H9 (cell line): ENCODE measurements at regions not wholly inside any gene's neighbourhood (a gene's known extent, or its start where the extent isn't known, plus 50 kb on each side); places are given as distances from the start of the nearest gene placed in this dataset.
A peak's percentile ranks its signal among the peaks of the same experiment; 100 is the strongest.
"Not testable (repeated sequence)": the region's sequence is repeated elsewhere in the genome, so short reads cannot be mapped to it uniquely, and the experiment has no call there.

ENCODE experiments used
- DNase-seq: peaks from one replicate; pipeline ENCODE4 v3.0.0-alpha.2; 2017
- H2AFZ ChIP-seq: one replicate; pipeline ENCODE4 v1.6.1; 2013; ENCODE audit warnings: mild to moderate bottlenecking, low read length, control low read depth, moderate library complexity
- H2AK5ac ChIP-seq: 2 replicates; pipeline ENCODE4 v1.6.1; 2013; ENCODE audit warnings: low read length, control low read depth, mixed read lengths; ENCODE audit not compliant: insufficient read length
- H2BK120ac ChIP-seq: one replicate; pipeline ENCODE4 v1.6.1; 2013; ENCODE audit warnings: low read depth, mild to moderate bottlenecking, low read length, control low read depth, inconsistent platforms; ENCODE audit not compliant: poor library complexity, severe bottlenecking
- H2BK12ac ChIP-seq: 2 replicates; pipeline ENCODE4 v1.6.1; 2013; ENCODE audit warnings: low read length, control low read depth, mixed read lengths, low read depth; ENCODE audit not compliant: insufficient read length
- H2BK15ac ChIP-seq: 2 replicates; pipeline ENCODE4 v1.6.1; 2013; ENCODE audit warnings: low read depth, low read length, control low read depth
- H2BK20ac ChIP-seq: one replicate; pipeline ENCODE4 v1.6.1; 2013; ENCODE audit warnings: low read depth, mild to moderate bottlenecking, low read length, control low read depth, inconsistent platforms; ENCODE audit not compliant: poor library complexity, severe bottlenecking
- H2BK5ac ChIP-seq: 2 replicates; pipeline ENCODE4 v1.6.1; 2013; ENCODE audit warnings: low read length, control low read depth, mixed read lengths; ENCODE audit not compliant: insufficient read length
- H3K14ac ChIP-seq: 2 replicates; pipeline ENCODE4 v1.6.1; 2013; ENCODE audit warnings: low read length, control low read depth; ENCODE audit not compliant: insufficient read depth
- H3K18ac ChIP-seq: 2 replicates; pipeline ENCODE4 v1.6.1; 2013; ENCODE audit warnings: low read depth, mild to moderate bottlenecking, mixed read lengths, low read length, control low read depth; ENCODE audit not compliant: insufficient read length
- H3K23ac ChIP-seq: 2 replicates; pipeline ENCODE4 v1.6.1; 2013; ENCODE audit warnings: low read length, control low read depth, mixed read lengths, low read depth; ENCODE audit not compliant: insufficient read length
- H3K23me2 ChIP-seq: 2 replicates; pipeline ENCODE4 v1.6.1; 2013; ENCODE audit warnings: low read depth, mild to moderate bottlenecking, mixed read lengths, low read length, control low read depth; ENCODE audit not compliant: insufficient read length, poor library complexity, severe bottlenecking
- H3K27ac ChIP-seq: 2 replicates; pipeline ENCODE4 v1.5.1; 2013; ENCODE audit warnings: low read length, control low read depth, mixed read lengths, low read depth; ENCODE audit not compliant: insufficient read length
- H3K27me3 ChIP-seq: 2 replicates; pipeline ENCODE4 v1.6.1; 2013; ENCODE audit warnings: low read length, control low read depth, inconsistent platforms; ENCODE audit not compliant: insufficient read depth
- H3K4ac ChIP-seq: 2 replicates; pipeline ENCODE4 v1.6.1; 2013; ENCODE audit warnings: low read depth, mild to moderate bottlenecking, control low read depth, inconsistent platforms, low read length, moderate library complexity
- H3K4me1 ChIP-seq: 2 replicates; pipeline ENCODE4 v1.6.1; 2013; ENCODE audit warnings: low read length, control low read depth, inconsistent platforms; ENCODE audit not compliant: insufficient read depth
- H3K4me2 ChIP-seq: 2 replicates; pipeline ENCODE4 v1.6.1; 2013; ENCODE audit warnings: low read length, control low read depth, mixed read lengths; ENCODE audit not compliant: insufficient read length, insufficient read depth
- H3K56ac ChIP-seq: 2 replicates; pipeline ENCODE4 v1.6.1; 2013; ENCODE audit warnings: low read depth, mild to moderate bottlenecking, mixed read lengths, low read length, control low read depth; ENCODE audit not compliant: insufficient read length
- H3K79me1 ChIP-seq: 2 replicates; pipeline ENCODE4 v1.6.1; 2013; ENCODE audit warnings: low read depth, mild to moderate bottlenecking, moderate library complexity, low read length, control low read depth, inconsistent platforms; ENCODE audit not compliant: insufficient read depth, poor library complexity, severe bottlenecking
- H3K79me2 ChIP-seq: 2 replicates; pipeline ENCODE4 v1.6.1; 2013; ENCODE audit warnings: low read length, control low read depth, inconsistent platforms; ENCODE audit not compliant: insufficient read depth
- H3K9ac ChIP-seq: 2 replicates; pipeline ENCODE4 v1.6.1; 2013; ENCODE audit warnings: low read length, control low read depth, mixed read lengths; ENCODE audit not compliant: insufficient read length; ENCODE audit errors: extremely low read depth
- H3K9me3 ChIP-seq: one replicate; pipeline ENCODE4 v1.6.1; 2013; ENCODE audit warnings: low read depth, low read length, inconsistent platforms; ENCODE audit not compliant: control insufficient read depth
- H3T11ph ChIP-seq: one replicate; pipeline ENCODE4 v1.6.1; 2013; ENCODE audit warnings: mild to moderate bottlenecking, low read length, control low read depth, inconsistent platforms
- H4K20me1 ChIP-seq: one replicate; pipeline ENCODE4 v1.6.1; 2013; ENCODE audit not compliant: control insufficient read depth, insufficient read length, insufficient read depth
- H4K5ac ChIP-seq: 2 replicates; pipeline ENCODE4 v1.6.1; 2013; ENCODE audit warnings: low read depth, mild to moderate bottlenecking, mixed read lengths, low read length, control low read depth; ENCODE audit not compliant: insufficient read length
- H4K8ac ChIP-seq: replicated peaks from 2 replicates; pipeline ENCODE4 v1.6.1; 2013; ENCODE audit warnings: low read length, control low read depth, mixed read lengths, low read depth; ENCODE audit not compliant: insufficient read length
- H4K91ac ChIP-seq: 2 replicates; pipeline ENCODE4 v1.6.1; 2013; ENCODE audit warnings: low read depth, mild to moderate bottlenecking, moderate library complexity, mixed read lengths, low read length, control low read depth; ENCODE audit not compliant: insufficient read length
- H3K27ac Mint-ChIP-seq, 3 experiments: 2 replicates in 2 of 3; 3 replicates in 1 of 3; pipeline ENCODE4 v1.8.0; 2020 to 2021; ENCODE audit warnings: mixed read lengths in 3 of 3, mild to moderate bottlenecking in 1 of 3, moderate library complexity in 1 of 3
- H3K27me3 Mint-ChIP-seq: 2 replicates; pipeline ENCODE4 v1.8.0; 2021; ENCODE audit warnings: low read depth, mild to moderate bottlenecking, moderate library complexity, mixed read lengths
- H3K36me3 Mint-ChIP-seq, 3 experiments: 2 replicates in 2 of 3; 3 replicates in 1 of 3; pipeline ENCODE4 v1.8.0; 2020 to 2021; ENCODE audit warnings: low read depth in 3 of 3, mixed read lengths in 3 of 3; ENCODE audit not compliant: insufficient read depth in 1 of 3
- H3K4me1 Mint-ChIP-seq, 2 experiments: 2 replicates each; pipeline ENCODE4 v1.8.0; 2020; ENCODE audit warnings: mixed read lengths in 2 of 2
- H3K4me3 Mint-ChIP-seq, 2 experiments: 2 replicates in 1 of 2; 3 replicates in 1 of 2; pipeline ENCODE4 v1.8.0; 2020 to 2021; ENCODE audit warnings: mild to moderate bottlenecking in 2 of 2, mixed read lengths in 2 of 2, moderate library complexity in 1 of 2
- H3K9me3 Mint-ChIP-seq, 2 experiments: 2 replicates in 1 of 2; 3 replicates in 1 of 2; pipeline ENCODE4 v1.8.0; 2020; ENCODE audit warnings: mild to moderate bottlenecking in 2 of 2, mixed read lengths in 2 of 2, moderate library complexity in 1 of 2
- CTCF ChIP-seq: fragments of 200-600 bp; sonication (generic); conservative IDR thresholded peaks from 3 replicates; pipeline ENCODE4 v1.8.0; 2021; ENCODE audit warnings: antibody characterized with exemption, mild to moderate bottlenecking
- WGBS: extraction: QIAGEN DNeasy Blood & Tissue Kit; methylation state at CpG from one replicate; pipeline ENCODE4 v1.1.7; 2013; ENCODE audit warnings: missing lambda C conversion rate, low lambda C conversion rate, mixed read lengths; ENCODE audit not compliant: insufficient read length; ENCODE audit errors: extremely low coverage; 5-methylcytosine and 5-hydroxymethylcytosine counted together

GRCh38 chr14:70239802-70240201 is 51.1 kb upstream of the SLC8A3 start:
- Histone ChIP-seq H3K4me2 (no peak overlapping the region), H3K4ac (no peak overlapping the region), H2AFZ (no peak overlapping the region), H4K91ac (no peak overlapping the region), H3K14ac (no peak overlapping the region), H3K23ac (no peak overlapping the region), H4K20me1 (no peaks in the 10 kb centered on the region), H3K9ac (no peak overlapping the region), H2BK12ac (no peak overlapping the region), H4K8ac (no peak overlapping the region), H2BK15ac (no peak overlapping the region), H3K18ac (no peak overlapping the region), H3T11ph (no peak overlapping the region), H3K27me3 (no peaks in the 10 kb centered on the region), H2BK5ac (no peak overlapping the region), H3K4me1 (no peaks in the 10 kb centered on the region), H2BK20ac (no peak overlapping the region), H3K79me1 (no peaks in the 10 kb centered on the region), H3K56ac (no peak overlapping the region), H4K5ac (no peak overlapping the region), H2BK120ac (no peak overlapping the region), H2AK5ac (no peak overlapping the region), H3K27ac (no peak overlapping the region), H3K23me2 (no peaks in the 10 kb centered on the region), H3K79me2 (no peaks in the 10 kb centered on the region), H3K9me3 (no peaks in the 10 kb centered on the region)
- Mint-ChIP-seq H3K9me3 (peaks cover 6 to 10% of the 10 kb centered on the region in 2 experiments), H3K4me1 (peaks cover 13 to 20% of the 10 kb centered on the region in 2 experiments), H3K4me3 (no peak overlapping the region; a peak in 1 of 5 replicates), H3K36me3 (no peaks in the 10 kb centered on the region), H3K27me3 (peaks cover 56% of the 10 kb centered on the region), H3K27ac (0 out of 7 replicates have a peak overlapping the region, but pooled peaks of 1 of the 3 experiments have one; percentile 64)
- TF ChIP-seq CTCF: no peak
- WGBS: no CpG with 5 or more reads among the region's 3 CpGs
- no peak for DNase-seq

- H3K9me3 ChIP-seq, H3K27ac Mint-ChIP-seq, H3K27ac ChIP-seq: not testable (repeated sequence)
Observed at GRCh38 chr14:70238635-70239034, 49.9 kb upstream of the SLC8A3 start.

More at GRCh38 chr14:70238635-70239034, 49.9 kb upstream of the SLC8A3 start:
- not testable (repeated sequence) for H3K27me3 ChIP-seq, H4K5ac ChIP-seq, H3K36me3 Mint-ChIP-seq, H3K23ac ChIP-seq, H3K79me2 ChIP-seq, H3K79me1 ChIP-seq, H3K9me3 Mint-ChIP-seq, H3K4me3 Mint-ChIP-seq, H3K23me2 ChIP-seq, H4K20me1 ChIP-seq, DNase-seq, H3T11ph ChIP-seq, H2BK20ac ChIP-seq, H3K4me1 ChIP-seq, H2BK5ac ChIP-seq, H2BK12ac ChIP-seq, H3K4me2 ChIP-seq, H3K14ac ChIP-seq, H4K8ac ChIP-seq, H3K4ac ChIP-seq, H3K9ac ChIP-seq, H2BK120ac ChIP-seq, H2BK15ac ChIP-seq, H3K56ac ChIP-seq, H4K91ac ChIP-seq, H3K18ac ChIP-seq, H2AK5ac ChIP-seq, H2AFZ ChIP-seq
- H3K27me3 Mint-ChIP-seq: peaks cover 55% of the 10 kb centered on the region
- no CpG with 5 or more reads among the region's 1 CpG for WGBS
- peaks cover 13 to 20% of the 10 kb centered on the region in 2 experiments for H3K4me1 Mint-ChIP-seq
